ENCODE measurements at regions not wholly inside any gene's neighbourhood (a gene's known extent, or its start where the extent isn't known, plus 50 kb on each side); places are given as distances from the start of the nearest gene placed in this dataset.

DNA sequence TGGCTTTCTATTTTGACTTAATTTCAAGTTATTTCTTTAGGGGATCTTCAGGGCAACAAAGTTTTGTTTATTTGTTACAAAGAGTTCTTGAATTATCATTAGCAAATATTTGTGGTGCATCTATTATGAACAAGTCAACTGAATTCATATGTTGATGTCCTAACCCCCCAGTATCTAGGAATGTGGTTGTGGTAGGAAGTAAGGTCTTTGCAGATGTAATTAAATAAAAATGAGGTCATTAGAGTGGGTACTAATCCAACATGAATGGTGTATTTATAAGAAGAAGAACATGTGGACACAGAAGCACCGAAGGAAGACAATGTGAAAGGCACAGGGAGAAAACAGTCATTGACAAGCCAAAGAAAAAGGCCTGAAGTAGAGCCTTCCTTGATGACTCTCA is 474.0 kb upstream of the DAB2 start:
- peaks cover 4% of the 10 kb centered on the region for H3K9me3 Mint-ChIP-seq (ENCODE audit: low read depth)
- no peak overlapping the region for H3K27ac Mint-ChIP-seq (ENCODE audit: unreplicated experiment)
- H3K4me3 Mint-ChIP-seq (ENCODE audit: unreplicated experiment), result no peak overlapping the region
- no peaks in the 10 kb centered on the region for H3K4me1 Mint-ChIP-seq (ENCODE audit: low read depth)
- H3K36me3 Mint-ChIP-seq (ENCODE audit: low read depth), result peaks cover 2% of the 10 kb centered on the region
- peaks cover 10% of the 10 kb centered on the region for H3K27me3 Mint-ChIP-seq (ENCODE audit: low read depth)
- TF ChIP-seq CTCF (IDR thresholded peaks at IDR 0.05), result no peak
- no peak for DNase-seq (ENCODE audit: low spot score)

- H3K36me3 Mint-ChIP-seq (ENCODE audit: low read depth), result peaks cover 2% of the 10 kb centered on the region
- peaks cover 9% of the 10 kb centered on the region for H3K4me1 Mint-ChIP-seq (ENCODE audit: low read depth)
- H3K27me3 Mint-ChIP-seq (ENCODE audit: low read depth), result peaks cover 8% of the 10 kb centered on the region
- no peak overlapping the region for H3K4me3 Mint-ChIP-seq (ENCODE audit: unreplicated experiment)
- peaks cover 4% of the 10 kb centered on the region for H3K9me3 Mint-ChIP-seq (ENCODE audit: low read depth)
- no peak overlapping the region for H3K27ac Mint-ChIP-seq (ENCODE audit: unreplicated experiment)
- no peak for DNase-seq (ENCODE audit: low spot score)
- TF ChIP-seq CTCF (IDR thresholded peaks at IDR 0.05), result no peak
Measured at GRCh38 chr5:39896706-39897105, 471.9 kb upstream of the DAB2 start.

- no peak for TF ChIP-seq CTCF (IDR thresholded peaks at IDR 0.05)
- Mint-ChIP-seq H3K4me3 (ENCODE audit: unreplicated experiment) (no peak overlapping the region), H3K36me3 (ENCODE audit: low read depth) (peaks cover 2% of the 10 kb centered on the region), H3K27me3 (ENCODE audit: low read depth) (peaks cover 6% of the 10 kb centered on the region), H3K4me1 (ENCODE audit: low read depth) (peaks cover 12% of the 10 kb centered on the region), H3K27ac (ENCODE audit: unreplicated experiment) (no peak overlapping the region), H3K9me3 (ENCODE audit: low read depth) (peaks cover 4% of the 10 kb centered on the region)
- DNase-seq (ENCODE audit: low spot score), result no peak
Measured at GRCh38 chr5:39896104-39896503, 471.3 kb upstream of the DAB2 start.

DNA sequence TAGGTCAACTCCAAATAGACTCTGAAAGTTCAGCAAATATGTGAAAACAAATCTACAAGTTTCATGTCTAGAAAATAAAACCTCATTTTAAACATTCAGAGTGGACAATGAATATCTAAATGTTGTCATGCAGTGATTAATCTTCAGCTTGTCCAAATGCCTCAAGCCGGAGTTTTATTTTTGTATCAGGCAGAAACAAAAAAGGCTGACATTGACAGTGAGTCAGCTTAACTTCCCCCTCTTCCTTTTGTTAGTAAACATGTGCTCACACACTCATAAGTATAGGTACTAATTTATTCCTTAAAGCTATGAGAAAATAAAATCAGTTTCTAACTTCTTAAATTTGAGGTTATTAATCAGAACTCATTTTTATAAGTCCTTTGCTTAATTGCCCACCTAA is 467.9 kb upstream of the DAB2 start:
- H3K4me1 Mint-ChIP-seq (ENCODE audit: low read depth), result peaks cover 14% of the 10 kb centered on the region
- no peaks in the 10 kb centered on the region for H3K36me3 Mint-ChIP-seq (ENCODE audit: low read depth)
- TF ChIP-seq CTCF (IDR thresholded peaks at IDR 0.05), result no peak
- H3K4me3 Mint-ChIP-seq (ENCODE audit: unreplicated experiment), result no peak overlapping the region
- no peak overlapping the region for H3K27ac Mint-ChIP-seq (ENCODE audit: unreplicated experiment)
- DNase-seq (ENCODE audit: low spot score), result no peak
- peaks cover 3% of the 10 kb centered on the region for H3K9me3 Mint-ChIP-seq (ENCODE audit: low read depth)
- H3K27me3 Mint-ChIP-seq (ENCODE audit: low read depth), result no peaks in the 10 kb centered on the region

DNA sequence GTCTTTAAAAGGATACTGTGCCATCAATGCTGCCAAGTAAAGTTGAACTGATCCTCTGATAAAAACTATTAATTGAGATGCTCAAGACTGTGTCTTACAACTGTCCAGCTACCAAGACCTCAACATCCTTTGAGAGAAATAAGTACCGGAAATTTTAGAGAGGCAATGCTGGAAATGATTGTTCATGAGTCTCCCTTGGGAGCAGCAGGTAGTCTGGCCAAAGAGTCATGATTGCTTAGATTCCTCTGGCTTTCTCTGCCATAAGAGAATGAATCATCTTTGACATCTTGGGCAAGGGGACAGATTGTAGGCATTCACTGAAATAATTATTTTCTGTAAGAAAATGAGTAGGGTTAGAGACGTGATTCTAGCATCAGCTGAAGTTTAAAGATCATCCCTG is 466.6 kb upstream of the DAB2 start:
- no peak for TF ChIP-seq CTCF (IDR thresholded peaks at IDR 0.05)

More for the DNA sequence above, 466.6 kb upstream of the DAB2 start:
- Mint-ChIP-seq H3K4me1 (ENCODE audit: low read depth) (peaks cover 14% of the 10 kb centered on the region), H3K36me3 (ENCODE audit: low read depth) (peaks cover 3% of the 10 kb centered on the region), H3K4me3 (ENCODE audit: unreplicated experiment) (no peak overlapping the region), H3K27me3 (ENCODE audit: low read depth) (no peaks in the 10 kb centered on the region), H3K9me3 (ENCODE audit: low read depth) (peaks cover 12% of the 10 kb centered on the region), H3K27ac (ENCODE audit: unreplicated experiment) (no peak overlapping the region)
- no peak for DNase-seq (ENCODE audit: low spot score)
